ENCODE measurements at regions not wholly inside any gene's neighbourhood (a gene's known extent, or its start where the extent isn't known, plus 50 kb on each side); places are given as distances from the start of the nearest gene placed in this dataset.

DNA sequence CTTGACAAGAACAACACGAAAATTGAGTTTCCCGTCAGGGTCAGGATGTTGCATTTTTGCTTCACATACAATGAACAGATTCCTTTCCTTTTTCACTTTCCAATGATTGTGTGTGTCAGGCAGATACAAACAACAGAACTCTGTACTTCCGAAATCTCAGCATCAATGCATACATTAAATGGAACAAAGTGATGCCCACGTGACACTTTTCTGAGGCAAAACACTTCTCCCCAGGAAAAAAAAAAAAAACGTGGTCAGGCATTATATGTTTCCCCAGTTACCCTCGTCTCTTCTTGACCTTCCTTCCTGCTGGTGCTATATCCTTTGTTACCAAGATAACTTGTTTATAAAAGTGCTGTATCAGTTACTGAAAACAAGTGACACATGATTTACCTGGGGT lies 181.8 kb downstream of the ZNF281 start:
- Histone ChIP-seq H4K20me1 (ENCODE audit: insufficient read depth, low read length) (no peaks in the 10 kb centered on the region), H3K4me1 (ENCODE audit: insufficient read depth, low read length) (peaks cover 9% of the 10 kb centered on the region), H3K4me3 (ENCODE audit: insufficient read depth, low read depth, low read length) (no peak overlapping the region), H3K27me3 (ENCODE audit: insufficient read depth, low read length) (no peaks in the 10 kb centered on the region), H3K27ac (ENCODE audit: low read depth, low read length) (no peak overlapping the region), H3K4me2 (ENCODE audit: low read length) (no peak overlapping the region), H3K79me2 (ENCODE audit: insufficient read depth, low read length) (no peaks in the 10 kb centered on the region), H2AFZ (ENCODE audit: low read depth, low read length) (no peak overlapping the region), H3K9me3 (ENCODE audit: insufficient read depth, low read depth, low read length) (no peaks in the 10 kb centered on the region), H3K9ac (ENCODE audit: low read length) (no peak overlapping the region), H3K36me3 (ENCODE audit: insufficient read depth, low read length) (no peaks in the 10 kb centered on the region)
- Mint-ChIP-seq H3K36me3 (ENCODE audit: low read depth, unreplicated experiment) (no peaks in the 10 kb centered on the region), H3K4me3 (ENCODE audit: unreplicated experiment) (no peak overlapping the region), H3K4me1 (ENCODE audit: low read depth, unreplicated experiment) (peaks cover 24% of the 10 kb centered on the region), H3K27ac (ENCODE audit: unreplicated experiment) (no peak overlapping the region), H3K27me3 (ENCODE audit: low read depth, unreplicated experiment) (no peaks in the 10 kb centered on the region), H3K9me3 (ENCODE audit: unreplicated experiment) (no peaks in the 10 kb centered on the region)
- FAIRE-seq: no peak
- no peak for TF ChIP-seq EZH2 (IDR thresholded peaks at IDR 0.05; ENCODE audit: insufficient read depth, low read length)
- TF ChIP-seq, protein P1, sequence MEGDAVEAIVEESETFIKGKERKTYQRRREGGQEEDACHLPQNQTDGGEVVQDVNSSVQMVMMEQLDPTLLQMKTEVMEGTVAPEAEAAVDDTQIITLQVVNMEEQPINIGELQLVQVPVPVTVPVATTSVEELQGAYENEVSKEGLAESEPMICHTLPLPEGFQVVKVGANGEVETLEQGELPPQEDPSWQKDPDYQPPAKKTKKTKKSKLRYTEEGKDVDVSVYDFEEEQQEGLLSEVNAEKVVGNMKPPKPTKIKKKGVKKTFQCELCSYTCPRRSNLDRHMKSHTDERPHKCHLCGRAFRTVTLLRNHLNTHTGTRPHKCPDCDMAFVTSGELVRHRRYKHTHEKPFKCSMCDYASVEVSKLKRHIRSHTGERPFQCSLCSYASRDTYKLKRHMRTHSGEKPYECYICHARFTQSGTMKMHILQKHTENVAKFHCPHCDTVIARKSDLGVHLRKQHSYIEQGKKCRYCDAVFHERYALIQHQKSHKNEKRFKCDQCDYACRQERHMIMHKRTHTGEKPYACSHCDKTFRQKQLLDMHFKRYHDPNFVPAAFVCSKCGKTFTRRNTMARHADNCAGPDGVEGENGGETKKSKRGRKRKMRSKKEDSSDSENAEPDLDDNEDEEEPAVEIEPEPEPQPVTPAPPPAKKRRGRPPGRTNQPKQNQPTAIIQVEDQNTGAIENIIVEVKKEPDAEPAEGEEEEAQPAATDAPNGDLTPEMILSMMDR (IDR thresholded peaks at IDR 0.05; ENCODE audit: insufficient read depth, low read depth, low read length): no peak
- no peak for DNase-seq (ENCODE audit: low read depth)

All from astrocyte (in vitro differentiated cells and primary cell).